ENCODE measurements at regions not wholly inside any gene's neighbourhood (a gene's known extent, or its start where the extent isn't known, plus 50 kb on each side); places are given as distances from the start of the nearest gene placed in this dataset.

DNA sequence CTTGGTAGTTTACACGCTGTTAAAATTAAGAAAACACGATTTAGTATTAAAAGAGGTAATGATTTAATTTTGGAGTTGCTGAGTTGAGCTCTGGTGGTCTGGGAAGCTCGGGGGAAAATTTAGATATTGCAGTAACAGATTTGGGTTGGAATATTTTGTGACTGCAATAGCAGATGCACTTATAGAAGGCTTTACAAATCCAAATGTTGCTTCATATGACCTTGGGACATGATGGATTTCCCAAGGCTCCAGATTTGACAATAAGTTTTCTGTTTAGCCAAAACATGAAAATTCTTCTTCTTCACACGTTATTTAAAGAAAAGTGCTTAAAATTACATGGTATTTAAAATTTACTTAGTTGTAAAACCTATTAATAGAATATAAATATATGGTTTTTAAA is 302.0 kb downstream of the SPRY1 start:
- H3K9me3 Mint-ChIP-seq: peaks cover 3% of the 10 kb centered on the region
- no peaks in the 10 kb centered on the region for H3K36me3 Mint-ChIP-seq
- no peak overlapping the region for H3K27ac Mint-ChIP-seq
- no peak overlapping the region for H3K4me3 Mint-ChIP-seq
- H3K27me3 Mint-ChIP-seq: peaks cover 9% of the 10 kb centered on the region
- no peaks in the 10 kb centered on the region for H3K4me1 Mint-ChIP-seq
- ATAC-seq: no peak

DNA sequence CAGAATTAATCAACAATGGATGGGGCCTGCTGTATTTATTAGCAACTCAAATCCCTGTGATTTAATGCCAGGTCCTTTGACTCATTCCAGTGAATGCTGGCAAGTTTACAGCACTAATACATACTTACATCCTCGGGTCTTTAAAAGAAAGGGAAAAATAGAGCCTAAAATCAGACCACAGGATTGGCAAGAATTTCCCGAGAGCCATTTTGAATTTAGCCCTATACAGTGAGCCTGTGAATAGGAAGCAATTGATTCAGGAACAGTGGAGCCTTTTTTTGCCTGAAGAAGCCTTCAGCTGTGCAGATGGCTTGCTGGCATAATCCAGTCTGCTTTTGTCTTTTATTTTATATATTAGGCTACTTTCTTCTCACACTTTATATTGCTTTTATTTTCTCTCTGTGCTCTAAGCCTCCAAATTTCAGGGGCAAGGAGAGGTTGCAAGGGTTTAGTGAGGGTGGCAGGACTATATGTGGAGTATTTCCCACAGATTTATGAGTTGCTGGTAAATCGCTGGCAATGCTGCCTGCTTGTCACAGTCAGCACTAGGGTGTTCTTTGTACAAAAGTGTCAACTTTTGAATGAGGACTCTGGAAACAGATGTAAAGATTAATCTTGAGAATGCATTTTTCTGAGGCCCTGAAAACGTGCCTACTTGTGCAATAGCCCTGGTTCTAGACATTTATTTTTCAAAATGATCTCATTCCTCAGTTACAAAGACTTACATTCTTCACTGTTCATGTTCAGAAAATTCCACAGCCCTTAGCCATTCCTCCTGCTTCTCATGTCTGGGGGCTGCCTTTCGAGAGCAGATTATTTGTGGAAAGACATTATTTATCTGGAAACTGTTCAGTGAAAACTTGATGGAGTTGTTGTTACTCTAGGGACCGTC is 303.5 kb downstream of the SPRY1 start:
- no peaks in the 10 kb centered on the region for H3K4me1 Mint-ChIP-seq

DNA sequence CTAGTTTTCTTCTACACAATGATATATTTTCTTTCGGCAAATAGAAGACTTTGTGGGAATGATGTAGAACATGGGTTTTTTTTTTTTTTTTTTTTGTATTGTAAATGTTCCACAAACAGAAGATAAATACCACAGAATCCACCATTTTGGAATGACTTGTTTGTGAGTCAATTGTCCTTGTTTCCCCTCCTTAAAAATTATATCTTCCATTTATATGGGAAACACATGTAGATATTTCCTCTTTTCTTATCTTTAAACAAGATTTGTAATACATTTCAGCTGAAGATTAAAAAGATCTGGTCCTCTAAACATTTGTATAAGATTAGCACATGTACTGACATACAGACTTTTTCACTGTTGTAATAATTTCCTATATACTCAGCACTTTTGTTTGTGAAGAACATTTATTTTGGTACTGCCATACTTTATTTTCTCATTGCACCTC is 304.6 kb downstream of the SPRY1 start:
- Mint-ChIP-seq H3K27me3 (peaks cover 4% of the 10 kb centered on the region), H3K4me1 (no peaks in the 10 kb centered on the region), H3K36me3 (no peaks in the 10 kb centered on the region), H3K4me3 (no peak overlapping the region), H3K27ac (no peak overlapping the region), H3K9me3 (peaks cover under 1% of the 10 kb centered on the region)
- ATAC-seq: no peak

More for the DNA sequence above, 303.5 kb downstream of the SPRY1 start:
- Mint-ChIP-seq H3K4me3 (no peak overlapping the region), H3K27ac (no peak overlapping the region), H3K27me3 (peaks cover 9% of the 10 kb centered on the region), H3K9me3 (peaks cover 3% of the 10 kb centered on the region), H3K36me3 (no peaks in the 10 kb centered on the region)
- no peak for ATAC-seq

DNA sequence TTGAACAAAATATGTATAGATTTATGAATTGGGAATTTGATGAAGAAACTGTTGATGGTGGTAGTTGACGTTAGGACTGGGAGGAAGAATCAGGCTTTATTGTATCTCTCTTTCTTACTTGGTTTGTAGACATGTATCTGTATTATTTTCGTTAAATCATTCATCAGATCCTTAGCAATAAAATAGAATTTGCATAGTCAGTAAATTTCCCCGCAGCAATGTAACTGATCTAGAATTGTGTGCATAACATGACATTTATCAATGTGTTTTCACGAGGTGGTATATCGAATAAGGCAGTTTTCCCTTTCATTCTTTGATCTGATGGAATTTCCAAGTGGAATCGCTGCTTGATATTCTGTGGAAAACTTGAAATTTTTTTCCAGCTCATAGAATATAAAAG is 308.8 kb downstream of the SPRY1 start:
- no peaks in the 10 kb centered on the region for H3K36me3 Mint-ChIP-seq
- no peak overlapping the region for H3K27ac Mint-ChIP-seq
- H3K27me3 Mint-ChIP-seq: peaks cover 12% of the 10 kb centered on the region
- H3K4me3 Mint-ChIP-seq: no peak overlapping the region
- ATAC-seq: no peak
- H3K9me3 Mint-ChIP-seq: peaks cover 11% of the 10 kb centered on the region
- H3K4me1 Mint-ChIP-seq: no peaks in the 10 kb centered on the region

DNA sequence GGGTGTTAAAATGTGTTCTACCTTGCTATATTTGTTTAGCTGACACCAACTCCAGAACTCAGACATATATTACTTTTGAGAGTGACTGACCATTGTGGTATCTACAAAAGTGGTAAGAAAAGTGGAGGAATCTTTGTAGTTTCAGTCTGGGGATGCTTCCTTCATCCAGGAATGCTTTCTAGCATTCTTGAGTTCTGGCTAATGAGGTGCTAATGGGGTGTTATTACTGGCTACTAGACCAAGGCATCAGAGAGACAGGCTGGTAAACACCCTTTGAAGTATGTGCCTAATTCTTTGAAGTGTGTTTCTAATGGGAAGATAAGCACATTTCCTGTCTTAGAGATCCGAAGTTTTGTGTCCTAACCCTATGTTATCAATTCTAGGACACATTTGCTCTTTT is 310.4 kb downstream of the SPRY1 start:
- Mint-ChIP-seq H3K27me3 (peaks cover 23% of the 10 kb centered on the region), H3K27ac (no peak overlapping the region), H3K4me3 (no peak overlapping the region), H3K4me1 (no peaks in the 10 kb centered on the region), H3K9me3 (peaks cover 11% of the 10 kb centered on the region), H3K36me3 (no peaks in the 10 kb centered on the region)
- no peak for ATAC-seq

DNA sequence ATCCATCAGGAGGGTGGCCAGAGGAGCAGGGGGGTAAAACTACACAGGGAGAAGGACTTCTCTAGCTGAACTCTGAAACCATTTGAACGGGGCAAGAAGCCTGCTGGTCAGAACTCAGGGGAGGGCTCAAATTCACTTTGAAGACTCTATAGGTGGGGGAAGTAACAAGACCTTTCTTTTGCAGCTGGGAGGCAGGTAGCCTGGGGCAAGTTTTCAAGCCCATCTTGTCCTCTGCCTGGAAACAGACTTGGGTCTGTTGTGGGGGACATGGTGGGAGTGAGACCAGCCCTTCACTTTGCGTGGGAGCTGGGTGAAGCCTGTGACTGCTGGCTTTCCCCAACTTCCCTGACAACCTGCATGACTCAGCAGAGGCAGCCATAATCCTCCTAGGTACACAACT is 312.3 kb downstream of the SPRY1 start:
- Mint-ChIP-seq H3K4me3 (no peak overlapping the region), H3K9me3 (peaks cover 11% of the 10 kb centered on the region), H3K27ac (no peak overlapping the region), H3K36me3 (no peaks in the 10 kb centered on the region), H3K27me3 (peaks cover 33% of the 10 kb centered on the region), H3K4me1 (no peaks in the 10 kb centered on the region)
- ATAC-seq: no peak

DNA sequence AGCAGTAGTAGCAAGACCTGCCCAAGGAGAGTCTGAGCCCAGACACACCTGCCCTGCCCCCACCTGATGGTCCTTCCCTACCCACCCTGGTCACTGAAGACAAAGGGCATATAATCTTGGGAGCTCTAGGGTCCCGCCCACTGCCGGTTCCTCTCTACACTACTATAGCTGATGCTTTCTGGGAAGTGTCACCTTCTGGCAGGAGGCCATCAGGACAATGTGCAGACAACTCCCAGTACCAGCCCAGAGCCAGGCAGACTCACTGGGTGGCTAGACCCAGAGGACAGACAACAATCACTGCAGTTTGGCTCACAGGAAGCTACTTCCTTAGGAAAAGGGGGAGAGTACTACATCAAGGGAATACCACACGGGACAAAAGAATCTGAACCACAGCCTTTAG is 312.7 kb downstream of the SPRY1 start:
- peaks cover 37% of the 10 kb centered on the region for H3K27me3 Mint-ChIP-seq
- H3K4me1 Mint-ChIP-seq: no peaks in the 10 kb centered on the region
- ATAC-seq: no peak
- no peak overlapping the region for H3K4me3 Mint-ChIP-seq
- no peaks in the 10 kb centered on the region for H3K36me3 Mint-ChIP-seq
- no peak overlapping the region for H3K27ac Mint-ChIP-seq
- H3K9me3 Mint-ChIP-seq: peaks cover 13% of the 10 kb centered on the region

DNA sequence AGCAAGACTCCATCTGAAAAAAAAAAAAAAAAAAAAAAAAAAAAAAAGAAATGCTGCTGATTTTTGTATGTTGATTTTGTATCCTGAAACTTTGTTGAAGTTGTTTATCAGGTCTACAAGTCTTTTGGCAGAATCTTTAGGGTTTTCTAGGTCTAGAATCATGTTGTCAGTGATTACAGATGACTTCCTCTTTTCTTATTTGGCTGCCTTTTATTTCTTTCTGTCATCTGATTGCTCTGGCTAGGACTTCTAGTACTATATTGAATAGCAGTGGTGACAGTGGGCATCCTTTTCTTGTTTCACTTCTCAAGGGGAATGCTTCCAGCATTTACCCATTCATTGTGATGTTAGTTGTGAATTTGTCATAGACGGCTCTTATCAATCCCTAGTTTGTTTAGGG is 334.4 kb downstream of the SPRY1 start:
- Mint-ChIP-seq H3K36me3 (no peaks in the 10 kb centered on the region), H3K27ac (no peak overlapping the region), H3K9me3 (peaks cover 5% of the 10 kb centered on the region), H3K27me3 (no peaks in the 10 kb centered on the region), H3K4me1 (no peaks in the 10 kb centered on the region), H3K4me3 (no peak overlapping the region)
- no peak for ATAC-seq

DNA sequence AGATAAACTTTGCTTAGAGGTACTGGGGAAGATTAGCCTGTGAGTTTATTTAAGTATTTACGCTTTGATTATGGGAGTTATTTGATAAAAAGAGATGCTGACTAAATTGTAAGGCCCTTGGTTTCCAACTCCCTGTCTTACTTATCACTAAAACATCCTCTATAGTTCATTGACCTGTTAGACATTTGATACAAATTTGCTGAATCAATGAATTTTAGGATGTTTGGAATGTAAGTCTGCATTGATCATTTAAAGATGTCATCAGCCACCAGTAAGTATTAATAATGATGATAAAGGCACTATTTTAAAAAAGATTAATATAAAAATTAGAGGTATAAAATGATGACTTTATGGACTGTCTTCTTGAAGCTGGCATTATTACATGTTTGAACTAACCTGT is 340.6 kb downstream of the SPRY1 start:
- no peak for ATAC-seq
- no peak overlapping the region for H3K4me3 Mint-ChIP-seq
- no peaks in the 10 kb centered on the region for H3K4me1 Mint-ChIP-seq
- H3K9me3 Mint-ChIP-seq: peaks cover 5% of the 10 kb centered on the region
- no peaks in the 10 kb centered on the region for H3K27me3 Mint-ChIP-seq
- H3K27ac Mint-ChIP-seq: no peak overlapping the region
- H3K36me3 Mint-ChIP-seq: no peaks in the 10 kb centered on the region

DNA sequence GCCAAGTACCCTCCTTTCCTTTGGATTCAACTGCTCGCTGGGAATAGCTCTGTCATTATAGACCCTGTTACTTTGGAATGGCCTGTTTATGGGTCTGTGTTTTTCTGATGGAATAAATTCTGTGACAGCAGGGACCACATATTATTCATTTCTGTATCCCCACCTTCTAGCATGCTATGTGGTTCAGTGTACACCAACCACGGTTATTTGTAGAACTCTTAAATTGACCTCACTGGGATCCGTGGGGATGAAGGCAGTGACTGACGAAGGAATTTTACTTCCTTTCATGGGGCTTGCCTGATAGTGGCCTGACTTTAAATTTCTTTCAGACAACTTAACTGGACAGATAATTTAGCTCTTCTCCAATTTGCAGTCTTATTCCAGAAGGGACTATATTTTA is 343.2 kb downstream of the SPRY1 start:
- H3K27me3 Mint-ChIP-seq: no peaks in the 10 kb centered on the region
- H3K4me1 Mint-ChIP-seq: no peaks in the 10 kb centered on the region
- no peaks in the 10 kb centered on the region for H3K36me3 Mint-ChIP-seq
- no peak overlapping the region for H3K4me3 Mint-ChIP-seq
- no peak overlapping the region for H3K27ac Mint-ChIP-seq
- ATAC-seq: no peak
- peaks cover 3% of the 10 kb centered on the region for H3K9me3 Mint-ChIP-seq

DNA sequence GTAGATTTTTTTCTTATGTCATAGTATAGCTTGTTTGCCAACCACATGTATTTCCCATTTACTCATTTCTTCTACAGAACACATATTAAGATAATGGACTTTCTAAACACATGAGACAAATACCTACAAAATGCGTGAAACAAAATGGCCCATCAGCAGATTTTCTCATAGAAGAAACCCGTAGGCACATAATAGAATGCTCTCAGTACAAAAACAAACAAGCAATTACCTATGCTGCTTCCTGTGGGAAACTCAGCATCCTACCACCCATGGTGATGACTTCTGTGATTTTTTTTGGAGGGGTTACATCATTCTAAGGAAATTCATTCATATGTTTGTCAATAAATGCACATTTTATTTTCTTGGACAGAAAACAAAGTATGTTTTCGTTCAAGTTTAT is 343.6 kb downstream of the SPRY1 start:
- ATAC-seq: no peak

DNA sequence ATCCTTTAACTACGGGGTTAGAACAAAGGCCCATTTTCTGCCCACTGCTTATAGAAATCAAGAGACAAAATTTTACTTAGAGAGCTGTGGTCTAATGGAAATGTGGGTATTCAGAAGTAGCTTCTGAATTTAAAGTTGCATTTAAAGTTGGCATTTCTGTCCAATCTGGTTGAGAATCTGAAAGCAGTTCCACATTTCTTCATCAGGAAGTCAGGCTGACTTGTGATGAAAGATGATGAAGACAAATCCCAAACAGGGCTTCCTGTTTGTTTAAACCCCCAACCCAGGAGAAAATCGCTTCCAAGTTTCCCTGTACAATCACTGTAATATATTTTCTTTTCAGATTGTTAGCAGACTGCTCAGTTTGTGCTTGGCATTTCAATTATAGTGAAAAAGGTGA is 345.3 kb downstream of the SPRY1 start:
- Mint-ChIP-seq H3K27me3 (peaks cover 2% of the 10 kb centered on the region), H3K27ac (no peak overlapping the region), H3K36me3 (no peaks in the 10 kb centered on the region), H3K4me1 (no peaks in the 10 kb centered on the region), H3K9me3 (no peaks in the 10 kb centered on the region), H3K4me3 (no peak overlapping the region)
- no peak for ATAC-seq

More for the DNA sequence above, 343.6 kb downstream of the SPRY1 start:
- Mint-ChIP-seq H3K9me3 (peaks cover 3% of the 10 kb centered on the region), H3K36me3 (no peaks in the 10 kb centered on the region), H3K27me3 (no peaks in the 10 kb centered on the region), H3K4me1 (no peaks in the 10 kb centered on the region), H3K4me3 (no peak overlapping the region), H3K27ac (no peak overlapping the region)

DNA sequence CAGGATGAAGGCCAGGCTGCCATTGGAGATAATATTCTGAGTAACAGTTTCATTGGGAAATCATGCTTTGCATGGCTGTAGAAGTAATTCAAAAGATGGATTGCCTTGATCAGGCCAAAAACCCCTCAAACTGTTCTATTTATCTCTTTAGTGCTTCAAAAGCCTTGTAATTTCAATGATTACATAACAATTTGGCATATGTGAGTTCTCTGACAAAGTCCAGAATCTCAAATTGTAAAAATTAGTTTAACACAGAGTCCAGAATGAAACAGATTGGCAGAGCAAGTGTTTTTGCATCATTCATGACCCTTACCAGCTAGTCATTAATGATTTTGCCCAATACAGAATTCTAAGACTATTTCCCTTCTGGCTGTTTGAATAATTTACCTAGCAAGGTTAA is 347.3 kb downstream of the SPRY1 start:
- Mint-ChIP-seq H3K4me1 (no peaks in the 10 kb centered on the region), H3K27ac (no peak overlapping the region), H3K4me3 (no peak overlapping the region), H3K9me3 (no peaks in the 10 kb centered on the region), H3K27me3 (peaks cover 12% of the 10 kb centered on the region), H3K36me3 (no peaks in the 10 kb centered on the region)
- no peak for ATAC-seq

DNA sequence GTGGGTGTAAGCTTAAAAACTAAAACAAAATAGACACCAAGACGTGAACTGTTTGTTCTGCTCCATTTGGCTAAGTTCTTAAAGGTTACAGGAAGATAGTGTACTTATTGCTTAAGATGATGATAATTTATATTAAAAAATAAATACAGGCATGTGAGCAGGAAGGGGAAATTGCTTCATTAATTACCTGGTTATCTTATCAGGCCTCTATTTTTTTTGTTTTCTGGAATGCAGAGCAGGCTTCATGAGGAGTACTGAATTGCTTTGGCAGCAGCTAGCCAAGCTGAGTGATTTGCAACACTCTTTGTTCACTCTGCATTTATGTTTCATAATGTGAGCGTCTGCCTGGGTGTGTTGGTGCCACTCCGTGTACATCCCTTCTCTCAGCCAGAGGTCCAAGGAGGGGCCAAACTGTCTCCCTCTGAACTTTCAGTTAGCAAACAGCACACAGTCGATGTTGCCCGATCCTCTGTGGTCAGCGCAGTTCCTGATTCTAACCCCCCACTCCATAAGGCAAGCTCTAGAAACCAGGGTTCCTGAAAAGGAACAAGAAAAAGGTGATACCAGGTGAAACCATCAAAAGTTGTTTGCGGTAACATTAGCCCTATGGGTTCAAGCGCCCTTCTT is 348.2 kb downstream of the SPRY1 start:
- H3K27me3 Mint-ChIP-seq: peaks cover 12% of the 10 kb centered on the region
- ATAC-seq: no peak
- no peak overlapping the region for H3K4me3 Mint-ChIP-seq
- no peaks in the 10 kb centered on the region for H3K36me3 Mint-ChIP-seq
- no peaks in the 10 kb centered on the region for H3K9me3 Mint-ChIP-seq
- no peak overlapping the region for H3K27ac Mint-ChIP-seq
- H3K4me1 Mint-ChIP-seq: no peaks in the 10 kb centered on the region

DNA sequence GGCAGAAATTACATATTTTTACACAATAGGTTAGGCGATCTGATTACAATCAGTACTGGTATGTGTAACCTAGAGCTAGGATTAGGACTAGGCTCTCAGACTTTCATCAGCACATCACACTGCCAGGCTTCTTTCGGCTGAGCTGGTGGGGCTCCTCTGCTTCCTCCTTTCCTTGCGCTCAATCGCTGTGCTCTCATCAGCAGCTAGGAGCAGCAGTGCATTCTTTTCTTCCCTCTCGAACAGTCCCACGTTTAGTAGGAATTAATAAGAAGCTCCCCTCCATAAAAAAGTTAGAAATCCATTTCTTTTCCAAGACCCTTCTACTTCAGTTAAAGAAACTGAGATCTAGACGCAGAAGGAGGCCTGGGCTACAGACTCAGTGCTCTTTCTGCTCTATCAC is 350.4 kb downstream of the SPRY1 start:
- no peaks in the 10 kb centered on the region for H3K9me3 Mint-ChIP-seq
- H3K27me3 Mint-ChIP-seq: peaks cover 12% of the 10 kb centered on the region
- no peak overlapping the region for H3K27ac Mint-ChIP-seq
- ATAC-seq: no peak
- no peaks in the 10 kb centered on the region for H3K36me3 Mint-ChIP-seq
- no peak overlapping the region for H3K4me3 Mint-ChIP-seq
- H3K4me1 Mint-ChIP-seq: no peaks in the 10 kb centered on the region

DNA sequence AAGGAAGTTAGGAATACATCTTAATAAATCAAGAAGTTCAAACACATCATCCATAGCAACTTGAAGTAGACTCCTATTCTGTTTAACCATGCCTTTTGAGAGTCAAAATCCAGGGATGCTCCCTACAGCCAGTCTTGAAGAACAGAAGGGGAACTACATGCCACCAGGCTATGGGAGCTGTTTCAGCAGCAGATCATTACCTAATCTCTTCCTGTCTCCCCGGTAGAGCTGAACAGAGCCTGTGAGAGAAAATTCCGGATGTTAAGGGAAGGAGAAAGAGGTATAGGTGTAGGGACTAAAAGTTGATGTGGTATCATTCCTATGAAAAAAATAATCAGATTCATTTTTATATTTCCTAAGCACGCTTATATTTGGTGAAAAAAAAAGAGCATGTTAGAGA is 352.2 kb downstream of the SPRY1 start:
- no peaks in the 10 kb centered on the region for H3K4me1 Mint-ChIP-seq
- H3K9me3 Mint-ChIP-seq: no peaks in the 10 kb centered on the region
- H3K27me3 Mint-ChIP-seq: peaks cover 12% of the 10 kb centered on the region
- H3K27ac Mint-ChIP-seq: no peak overlapping the region
- no peaks in the 10 kb centered on the region for H3K36me3 Mint-ChIP-seq
- ATAC-seq: no peak
- no peak overlapping the region for H3K4me3 Mint-ChIP-seq

All from stimulated activated memory B cell treated with anti-CD40 and anti-IgM and Interleukin-4, amounts not matched to agents 10 μg/mL and 1 μg/mL and 100 μg/mL, for 72 hours (primary cell).